HG03066 (cell line): ENCODE measurements at regions not wholly inside any gene's neighbourhood (a gene's known extent, or its start where the extent isn't known, plus 50 kb on each side); places are given as distances from the start of the nearest gene placed in this dataset.
"Not testable (repeated sequence)": the region's sequence is repeated elsewhere in the genome, so short reads cannot be mapped to it uniquely, and the experiment has no call there.

Experiments
- ATAC-seq: cut with Tn5 transposase; IDR thresholded peaks from one replicate; pipeline ENCODE4 v1.9.1; 2021; ENCODE audit warnings: low read depth; ENCODE audit not compliant: unreplicated experiment

GRCh38 chr1:198959032-198959431 lies 320.2 kb downstream of the PTPRC start:
- ATAC-seq = no peak

- no peak for ATAC-seq
These were observed 320.8 kb downstream of the PTPRC start for GRCh38 chr1:198959676-198960075.

- ATAC-seq = not testable (repeated sequence)
These were observed 325.0 kb downstream of the PTPRC start for GRCh38 chr1:198963796-198964195.

GRCh38 chr1:198966519-198966918 lies 327.7 kb downstream of the PTPRC start:
- ATAC-seq = no peak

- ATAC-seq = no peak
These were observed 328.7 kb downstream of the PTPRC start for GRCh38 chr1:198967566-198967965.

GRCh38 chr1:198968866-198969265 lies 330.0 kb downstream of the PTPRC start:
- ATAC-seq = no peak

GRCh38 chr1:198969981-198970380 lies 331.1 kb downstream of the PTPRC start:
- no peak for ATAC-seq

GRCh38 chr1:198970916-198971315 lies 332.1 kb downstream of the PTPRC start:
- no peak for ATAC-seq

GRCh38 chr1:198977909-198978308 lies 339.1 kb downstream of the PTPRC start:
- no peak for ATAC-seq

GRCh38 chr1:198978523-198978922 lies 339.7 kb downstream of the PTPRC start:
- no peak for ATAC-seq

GRCh38 chr1:198986036-198986435 lies 347.2 kb downstream of the PTPRC start:
- no peak for ATAC-seq

GRCh38 chr1:198986442-198986841 lies 347.6 kb downstream of the PTPRC start:
- no peak for ATAC-seq

- no peak for ATAC-seq
These were observed 363.8 kb downstream of the PTPRC start for GRCh38 chr1:199002661-199003060.

GRCh38 chr1:199007423-199007822 lies 368.6 kb downstream of the PTPRC start:
- no peak for ATAC-seq

- ATAC-seq = peak; percentile 82
These were observed 370.6 kb downstream of the PTPRC start for GRCh38 chr1:199009447-199009846.

GRCh38 chr1:199010492-199010891 lies 371.7 kb downstream of the PTPRC start:
- ATAC-seq = no peak

GRCh38 chr1:199010933-199011332 lies 372.1 kb downstream of the PTPRC start:
- ATAC-seq = no peak

GRCh38 chr1:199015799-199016198 lies 377.0 kb downstream of the PTPRC start:
- ATAC-seq = no peak

GRCh38 chr1:199018471-199019135 lies 379.8 kb downstream of the PTPRC start:
- ATAC-seq = no peak

- ATAC-seq = no peak
These were observed 381.2 kb downstream of the PTPRC start for GRCh38 chr1:199020051-199020450.

- ATAC-seq = no peak
These were observed 382.1 kb downstream of the PTPRC start for GRCh38 chr1:199020904-199021303.

- ATAC-seq = no peak
These were observed 390.6 kb downstream of the PTPRC start for GRCh38 chr1:199029401-199029800.

- ATAC-seq = no peak
These were observed 391.0 kb downstream of the PTPRC start for GRCh38 chr1:199029855-199030254.
